ENCODE measurements at regions not wholly inside any gene's neighbourhood (a gene's known extent, or its start where the extent isn't known, plus 50 kb on each side); places are given as distances from the start of the nearest gene placed in this dataset.

GRCh38 chr11:111018566-111018965, 227.0 kb upstream of the POU2AF2 start:
- TF ChIP-seq POLR2A (IDR thresholded peaks at IDR 0.05) (no peak), CTCF (IDR thresholded peaks at IDR 0.05) (no peak)

Measured in lower leg skin (tissue), 3 donors.